BE2C (cell line): ENCODE measurements at regions not wholly inside any gene's neighbourhood (a gene's known extent, or its start where the extent isn't known, plus 50 kb on each side); places are given as distances from the start of the nearest gene placed in this dataset.

Experiments used
- DNase-seq: peaks from one replicate; pipeline ENCODE4 v3.0.0-alpha.2; 2020
- H3K27me3 ChIP-seq: fragments of 250-450 bp; sonication (Bioruptor Pico); 2 replicates; pipeline ENCODE4 v1.5.1; 2020; ENCODE audit warnings: mild to moderate bottlenecking
- H3K36me3 ChIP-seq: fragments of 250-450 bp; sonication (Bioruptor Pico); 2 replicates; pipeline ENCODE4 v1.5.1; 2020; ENCODE audit warnings: mild to moderate bottlenecking
- H3K4me1 ChIP-seq: fragments of 250-450 bp; sonication (Bioruptor Pico); 2 replicates; pipeline ENCODE4 v1.5.1; 2020
- H3K4me3 ChIP-seq: 2 replicates; pipeline ENCODE4 v1.5.1; 2011; ENCODE audit warnings: low read depth, low read length
- H3K9me3 ChIP-seq: fragments of 250-450 bp; sonication (Bioruptor Pico); 2 replicates; pipeline ENCODE4 v1.5.1; 2020
- TF ChIP-seq, protein P1 (sequence below): IDR thresholded peaks from 2 replicates; pipeline ENCODE4 v1.5.1; 2012; ENCODE audit warnings: mild to moderate bottlenecking, low read depth, low read length

DNA sequence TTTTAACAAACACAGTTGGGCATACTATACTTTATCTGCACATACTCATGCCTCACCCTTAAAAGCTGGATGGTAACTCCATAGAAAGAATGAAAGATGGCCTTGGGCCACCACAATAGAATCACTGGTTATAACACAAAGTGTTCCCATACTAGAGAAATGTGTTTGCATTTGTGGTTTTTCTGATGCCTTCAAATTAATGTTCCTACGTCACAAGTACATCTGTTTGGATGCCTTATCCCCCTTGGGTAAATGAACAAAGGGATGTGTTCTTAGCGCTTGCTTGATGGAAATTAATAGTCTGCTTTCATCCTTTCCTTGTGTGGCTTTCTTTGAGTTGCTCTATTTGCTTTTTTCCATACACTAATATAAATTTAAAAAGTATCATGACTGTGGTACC is 291.1 kb upstream of the PDE4D start:
- H3K4me1 ChIP-seq, result no peaks in the 10 kb centered on the region
- TF ChIP-seq, protein P1, sequence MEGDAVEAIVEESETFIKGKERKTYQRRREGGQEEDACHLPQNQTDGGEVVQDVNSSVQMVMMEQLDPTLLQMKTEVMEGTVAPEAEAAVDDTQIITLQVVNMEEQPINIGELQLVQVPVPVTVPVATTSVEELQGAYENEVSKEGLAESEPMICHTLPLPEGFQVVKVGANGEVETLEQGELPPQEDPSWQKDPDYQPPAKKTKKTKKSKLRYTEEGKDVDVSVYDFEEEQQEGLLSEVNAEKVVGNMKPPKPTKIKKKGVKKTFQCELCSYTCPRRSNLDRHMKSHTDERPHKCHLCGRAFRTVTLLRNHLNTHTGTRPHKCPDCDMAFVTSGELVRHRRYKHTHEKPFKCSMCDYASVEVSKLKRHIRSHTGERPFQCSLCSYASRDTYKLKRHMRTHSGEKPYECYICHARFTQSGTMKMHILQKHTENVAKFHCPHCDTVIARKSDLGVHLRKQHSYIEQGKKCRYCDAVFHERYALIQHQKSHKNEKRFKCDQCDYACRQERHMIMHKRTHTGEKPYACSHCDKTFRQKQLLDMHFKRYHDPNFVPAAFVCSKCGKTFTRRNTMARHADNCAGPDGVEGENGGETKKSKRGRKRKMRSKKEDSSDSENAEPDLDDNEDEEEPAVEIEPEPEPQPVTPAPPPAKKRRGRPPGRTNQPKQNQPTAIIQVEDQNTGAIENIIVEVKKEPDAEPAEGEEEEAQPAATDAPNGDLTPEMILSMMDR, result no peak
- no peaks in the 10 kb centered on the region; the same call in 1 of the 2 replicates for H3K36me3 ChIP-seq
- H3K27me3 ChIP-seq, result peaks cover 6% of the 10 kb centered on the region
- no peak for DNase-seq
- H3K9me3 ChIP-seq, result no peaks in the 10 kb centered on the region; the same call in 1 of the 2 replicates
- H3K4me3 ChIP-seq, result no peak overlapping the region

GRCh38 chr5:60183881-60184280 is 290.4 kb upstream of the PDE4D start:
- no peaks in the 10 kb centered on the region; the same call in 1 of the 2 replicates for H3K36me3 ChIP-seq
- TF ChIP-seq, protein P1, result no peak
- H3K4me1 ChIP-seq, result no peaks in the 10 kb centered on the region
- H3K9me3 ChIP-seq, result no peaks in the 10 kb centered on the region; the same call in 1 of the 2 replicates
- peaks cover 6% of the 10 kb centered on the region for H3K27me3 ChIP-seq
- H3K4me3 ChIP-seq, result no peak overlapping the region
- no peak for DNase-seq

GRCh38 chr5:60178101-60178500 is 284.6 kb upstream of the PDE4D start:
- Histone ChIP-seq H3K36me3 (no peaks in the 10 kb centered on the region), H3K9me3 (no peaks in the 10 kb centered on the region), H3K4me1 (no peaks in the 10 kb centered on the region), H3K27me3 (no peaks in the 10 kb centered on the region; the same call in none of the 2 replicates), H3K4me3 (no peak overlapping the region)
- TF ChIP-seq, protein P1, result no peak
- no peak for DNase-seq

GRCh38 chr5:60177596-60177995 is 284.1 kb upstream of the PDE4D start:
- no peak for DNase-seq
- no peak overlapping the region for H3K4me3 ChIP-seq
- no peaks in the 10 kb centered on the region for H3K4me1 ChIP-seq
- H3K9me3 ChIP-seq, result no peaks in the 10 kb centered on the region
- H3K27me3 ChIP-seq, result no peaks in the 10 kb centered on the region; the same call in none of the 2 replicates
- no peaks in the 10 kb centered on the region for H3K36me3 ChIP-seq
- TF ChIP-seq, protein P1, result no peak

DNA sequence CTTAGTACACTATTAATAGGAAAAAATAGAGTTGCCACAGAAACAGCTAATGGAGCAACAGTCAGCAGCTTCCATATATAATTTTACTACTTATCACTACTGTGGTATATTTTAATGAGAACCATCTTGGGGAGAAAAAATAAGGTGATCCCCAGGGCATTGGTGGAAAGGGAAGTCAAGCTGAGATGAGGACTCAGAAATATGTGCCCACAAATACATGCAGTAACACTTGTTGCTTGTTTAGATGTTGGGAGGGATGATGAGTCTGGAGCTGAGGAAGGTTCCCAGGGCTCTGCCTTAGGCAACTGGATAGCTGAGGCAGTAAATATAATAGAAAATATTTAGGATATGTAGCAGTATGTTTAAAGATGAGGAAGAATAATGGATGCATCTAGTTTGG is 280.1 kb upstream of the PDE4D start:
- TF ChIP-seq, protein P1, result no peak

DNA sequence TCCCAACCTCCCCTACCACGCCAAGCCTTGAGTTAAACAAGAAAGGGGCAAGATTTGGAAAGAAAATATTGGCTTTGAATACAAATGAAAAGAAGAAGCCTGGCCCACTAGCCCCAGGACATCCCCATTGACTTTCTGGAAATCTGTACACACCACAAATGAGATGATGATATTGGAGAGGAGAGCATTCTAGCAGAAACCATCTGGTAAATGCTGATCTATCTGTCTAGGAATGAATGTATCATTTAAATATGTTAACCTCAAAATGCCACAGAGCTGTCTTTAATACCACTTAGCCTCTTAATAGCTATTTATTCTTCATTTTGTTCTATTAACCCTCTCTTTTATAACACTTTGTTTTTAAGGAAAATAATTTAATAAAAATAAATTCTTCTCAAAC is 270.2 kb upstream of the PDE4D start:
- Histone ChIP-seq H3K4me1 (no peaks in the 10 kb centered on the region), H3K27me3 (no peaks in the 10 kb centered on the region; the same call in 1 of the 2 replicates), H3K9me3 (no peaks in the 10 kb centered on the region), H3K4me3 (no peak overlapping the region), H3K36me3 (no peaks in the 10 kb centered on the region)
- DNase-seq, result no peak
- TF ChIP-seq, protein P1, result no peak

More for the DNA sequence above, 280.1 kb upstream of the PDE4D start:
- H3K36me3 ChIP-seq, result no peaks in the 10 kb centered on the region
- no peak overlapping the region for H3K4me3 ChIP-seq
- H3K27me3 ChIP-seq, result no peaks in the 10 kb centered on the region
- H3K4me1 ChIP-seq, result no peaks in the 10 kb centered on the region
- no peaks in the 10 kb centered on the region for H3K9me3 ChIP-seq
- no peak for DNase-seq
